ENCODE measurements at regions not wholly inside any gene's neighbourhood (a gene's known extent, or its start where the extent isn't known, plus 50 kb on each side); places are given as distances from the start of the nearest gene placed in this dataset.

- TF ChIP-seq CTCF (IDR thresholded peaks at IDR 0.05) (no peak), POLR2AphosphoS5 (IDR thresholded peaks at IDR 0.05) (no peak), POLR2A (IDR thresholded peaks at IDR 0.05; ENCODE audit: low read depth) (no peak)
Measured at GRCh38 chr1:29518183-29518835, 282.0 kb downstream of the PTPRU start.

Data from esophagus muscularis mucosa (tissue), 3 donors.